HCT116 (cell line): ENCODE measurements at regions not wholly inside any gene's neighbourhood (a gene's known extent, or its start where the extent isn't known, plus 50 kb on each side); places are given as distances from the start of the nearest gene placed in this dataset.

Experiments used
- ATAC-seq: fragments of 200-7000 bp; cut with Tn5 transposase; 2 replicates; pipeline ENCODE4 v1.9.1; 2020; ENCODE audit warnings: mild to moderate bottlenecking, moderate library complexity
- BruUV-seq: library from RNA; stranded (reverse); fragments of 400-500 nt; replicated peaks from 2 replicates; lab custom pipeline; 2021; lab: Mats Ljungman, UMichigan
- CTCF ChIA-PET: fragments of 300-600 bp; sonication (Branson Sonifier 250); formaldehyde crosslinking; loops from one replicate; lab custom pipeline; 2021; ENCODE audit warnings: antibody characterized with exemption; lab: Charles Lee
- POLR2A ChIA-PET: fragments of 300-600, 350-600 bp; sonication (Branson Sonifier 250); formaldehyde crosslinking; loops from one replicate; lab custom pipeline; 2021; ENCODE audit warnings: antibody characterized with exemption; lab: Charles Lee
- RAD21 ChIA-PET, 2 experiments: fragments of 300-600 bp; sonication (Branson Sonifier 250); formaldehyde crosslinking; loops; one replicate each; lab custom pipeline; 2023; ENCODE audit warnings: low total read pairs in 2 of 2; ENCODE audit not compliant: uncharacterized antibody in 2 of 2, unreplicated experiment in 2 of 2, low non-redundant PET in 1 of 2; lab: Charles Lee
- DNase-seq: peaks from one replicate; pipeline ENCODE4 v3.0.0-alpha.2; 2010; ENCODE audit warnings: low read depth, low spot score
- H2AFZ ChIP-seq: fragments of 200-600 bp; shearing (Covaris generic), sonication (generic); 2 replicates; pipeline ENCODE4 v1.6.1; 2017; ENCODE audit warnings: low read depth, mixed run types, mixed read lengths, antibody characterized with exemption, low read length; ENCODE audit not compliant: poor library complexity, severe bottlenecking
- H3K27ac ChIP-seq: 2 replicates; pipeline ENCODE4 v1.5.1; 2012; ENCODE audit warnings: low read depth, low read length
- H3K27me3 ChIP-seq: fragments of 200-600 bp; sonication (generic); 2 replicates; pipeline ENCODE4 v1.6.1; 2016; ENCODE audit warnings: mixed run types, low read length, mixed read lengths; ENCODE audit not compliant: insufficient read depth
- H3K36me3 ChIP-seq, 2 experiments: fragments of 200-500 bp in 1 of 2; fragments of 200-600 bp in 1 of 2; sonication (Bioruptor generic) in 1 of 2; sonication (generic) in 1 of 2; 2 replicates each; pipeline versions ENCODE4 v1.5.1 to v1.6.1; 2014 to 2016; ENCODE audit warnings: low read length in 2 of 2, inconsistent platforms in 1 of 2, mixed read lengths in 1 of 2, mixed run types in 1 of 2; ENCODE audit not compliant: insufficient read depth in 2 of 2, control insufficient read depth in 1 of 2
- H3K4me1 ChIP-seq, 2 experiments: fragments of 200-600 bp in 1 of 2; sonication (generic) in 1 of 2; 2 replicates each; pipeline versions ENCODE4 v1.5.1 to v1.6.1; 2012 to 2017; ENCODE audit warnings: low read length in 2 of 2, inconsistent platforms in 1 of 2, mild to moderate bottlenecking in 1 of 2, mixed read lengths in 1 of 2, mixed run types in 1 of 2, moderate library complexity in 1 of 2; ENCODE audit not compliant: insufficient read depth in 2 of 2, control insufficient read depth in 1 of 2
- H3K4me2 ChIP-seq: fragments of 200-600 bp; sonication (generic); 2 replicates; pipeline ENCODE4 v1.6.1; 2017; ENCODE audit warnings: mixed run types, low read length, mixed read lengths
- H3K4me3 ChIP-seq, 2 experiments: fragments of 200-600 bp in 1 of 2; sonication (generic) in 1 of 2; replicated peaks in 1 of 2; 2 replicates each; pipeline ENCODE4 v1.5.1; 2011 to 2016; ENCODE audit warnings: low read length in 2 of 2, control low read depth in 1 of 2, low read depth in 1 of 2, mild to moderate bottlenecking in 1 of 2, mixed read lengths in 1 of 2, mixed run types in 1 of 2
- H3K79me2 ChIP-seq: fragments of 200-600 bp; sonication (generic); 2 replicates; pipeline ENCODE4 v1.6.1; 2017; ENCODE audit warnings: mild to moderate bottlenecking, mixed run types, low read length, moderate library complexity, mixed read lengths; ENCODE audit not compliant: insufficient read depth
- H3K9ac ChIP-seq: fragments of 200-600 bp; sonication (generic); 2 replicates; pipeline ENCODE4 v1.6.1; 2016; ENCODE audit warnings: low read length, mixed read lengths
- H3K9me2 ChIP-seq: fragments of 200-600 bp; sonication (generic), shearing (Covaris generic); 2 replicates; pipeline ENCODE4 v1.6.1; 2017; ENCODE audit warnings: mixed run types, mild to moderate bottlenecking, moderate library complexity; ENCODE audit not compliant: insufficient read depth
- H3K9me3 ChIP-seq, 2 experiments: fragments of 200-500 bp in 1 of 2; fragments of 200-600 bp in 1 of 2; sonication (Bioruptor generic) in 1 of 2; sonication (generic) in 1 of 2; 2 replicates each; pipeline ENCODE4 v1.6.1; 2014 to 2017; ENCODE audit warnings: low read length in 2 of 2, mixed read lengths in 2 of 2, inconsistent platforms in 1 of 2, low read depth in 1 of 2, mild to moderate bottlenecking in 1 of 2, mixed run types in 1 of 2, moderate library complexity in 1 of 2; ENCODE audit not compliant: control insufficient read depth in 1 of 2, insufficient read depth in 1 of 2
- H4K20me1 ChIP-seq: fragments of 200-600 bp; sonication (generic), shearing (Covaris generic); 2 replicates; pipeline ENCODE4 v1.6.1; 2017; ENCODE audit warnings: mixed run types, mild to moderate bottlenecking, moderate library complexity; ENCODE audit not compliant: insufficient read depth
- ATF3 ChIP-seq: IDR thresholded peaks from 2 replicates; pipeline ENCODE4 v1.6.1; 2012
- CTCF ChIP-seq, 3 experiments: fragments of 200-600 bp in 1 of 3; sonication (generic) in 1 of 3; IDR thresholded peaks in 2 of 3; conservative IDR thresholded peaks in 1 of 3; 2 replicates each; pipeline ENCODE4 v1.5.1; 2012 to 2017; ENCODE audit warnings: low read depth in 2 of 3, low read length in 2 of 3, antibody characterized with exemption in 1 of 3, borderline replicate concordance in 1 of 3, control low read depth in 1 of 3, mild to moderate bottlenecking in 1 of 3, mixed read lengths in 1 of 3, mixed run types in 1 of 3, moderate library complexity in 1 of 3; ENCODE audit not compliant: insufficient read depth in 1 of 3
- EGR1 ChIP-seq: IDR thresholded peaks from 2 replicates; pipeline ENCODE4 v1.6.1; 2012; ENCODE audit warnings: low read depth
- EZH2phosphoT487 ChIP-seq: fragments of 200-600 bp; IDR thresholded peaks from 2 replicates; pipeline ENCODE4 v1.6.1; 2018; ENCODE audit warnings: antibody characterized with exemption, borderline replicate concordance
- JUND ChIP-seq: IDR thresholded peaks from 2 replicates; pipeline ENCODE4 v1.6.1; 2012
- POLR2AphosphoS5 ChIP-seq: IDR thresholded peaks from 2 replicates; pipeline ENCODE4 v1.6.1; 2011; ENCODE audit warnings: mild to moderate bottlenecking, low read depth, low read length, moderate library complexity
- SRF ChIP-seq: IDR thresholded peaks from 2 replicates; pipeline ENCODE4 v1.6.1; 2012; ENCODE audit warnings: low read depth
- ZFX ChIP-seq: fragments of 450-650 bp; IDR thresholded peaks from 2 replicates; pipeline ENCODE4 v1.6.1; 2017
- ZNF274 ChIP-seq: fragments of 200-500 bp; sonication (Bioruptor generic); IDR thresholded peaks from 2 replicates; pipeline ENCODE4 v1.6.1; 2014; ENCODE audit warnings: mild to moderate bottlenecking, low read depth, low read length, inconsistent platforms
- intact Hi-C: fragments of 100-400 bp; cut with micrococcal nuclease; formaldehyde crosslinking; loops from 2 replicates; pipeline ENCODE4 v1.10.0; 2022
- TF ChIP-seq, protein P1 (sequence below): IDR thresholded peaks from 2 replicates; pipeline ENCODE4 v1.6.1; 2012; ENCODE audit warnings: low read depth
- TF ChIP-seq, protein P2 (sequence below): IDR thresholded peaks from 2 replicates; pipeline ENCODE4 v1.6.1; 2011; ENCODE audit warnings: mild to moderate bottlenecking, low read length, moderate library complexity; ENCODE audit not compliant: insufficient replicate concordance; ENCODE audit errors: extremely low read depth

DNA sequence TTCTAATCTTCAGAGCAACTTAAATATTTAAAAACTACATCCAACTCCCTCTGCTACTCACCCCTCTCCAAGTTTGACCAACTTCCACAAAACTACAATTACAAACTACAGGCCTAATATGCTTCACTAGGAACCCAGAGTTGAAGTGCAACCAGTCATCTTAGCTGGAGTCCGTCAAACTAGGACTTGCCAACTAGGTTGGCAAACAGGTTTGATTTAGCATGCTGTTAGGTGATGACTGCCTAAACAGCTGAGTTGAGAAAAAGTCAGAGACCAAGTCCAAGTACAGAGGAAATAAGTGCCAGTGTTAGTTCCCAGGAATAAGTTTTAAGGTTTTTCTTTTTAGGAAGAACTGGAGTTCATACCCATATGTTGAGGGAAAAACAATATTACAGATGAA is 1109.0 kb downstream of the TUSC7 start:
- H3K9ac ChIP-seq: no peak overlapping the region
- no peaks in the 10 kb centered on the region for H3K9me2 ChIP-seq
- intact Hi-C loops: no loop called here
- BruUV-seq: no TSS peak
- ChIA-PET POLR2A (no interaction called here), CTCF (no interaction called here), RAD21 (no interaction called here)
- H3K27ac ChIP-seq: no peak overlapping the region
- no peak for TF ChIP-seq SRF
- TF ChIP-seq POLR2AphosphoS5: no peak
- TF ChIP-seq, protein P1, sequence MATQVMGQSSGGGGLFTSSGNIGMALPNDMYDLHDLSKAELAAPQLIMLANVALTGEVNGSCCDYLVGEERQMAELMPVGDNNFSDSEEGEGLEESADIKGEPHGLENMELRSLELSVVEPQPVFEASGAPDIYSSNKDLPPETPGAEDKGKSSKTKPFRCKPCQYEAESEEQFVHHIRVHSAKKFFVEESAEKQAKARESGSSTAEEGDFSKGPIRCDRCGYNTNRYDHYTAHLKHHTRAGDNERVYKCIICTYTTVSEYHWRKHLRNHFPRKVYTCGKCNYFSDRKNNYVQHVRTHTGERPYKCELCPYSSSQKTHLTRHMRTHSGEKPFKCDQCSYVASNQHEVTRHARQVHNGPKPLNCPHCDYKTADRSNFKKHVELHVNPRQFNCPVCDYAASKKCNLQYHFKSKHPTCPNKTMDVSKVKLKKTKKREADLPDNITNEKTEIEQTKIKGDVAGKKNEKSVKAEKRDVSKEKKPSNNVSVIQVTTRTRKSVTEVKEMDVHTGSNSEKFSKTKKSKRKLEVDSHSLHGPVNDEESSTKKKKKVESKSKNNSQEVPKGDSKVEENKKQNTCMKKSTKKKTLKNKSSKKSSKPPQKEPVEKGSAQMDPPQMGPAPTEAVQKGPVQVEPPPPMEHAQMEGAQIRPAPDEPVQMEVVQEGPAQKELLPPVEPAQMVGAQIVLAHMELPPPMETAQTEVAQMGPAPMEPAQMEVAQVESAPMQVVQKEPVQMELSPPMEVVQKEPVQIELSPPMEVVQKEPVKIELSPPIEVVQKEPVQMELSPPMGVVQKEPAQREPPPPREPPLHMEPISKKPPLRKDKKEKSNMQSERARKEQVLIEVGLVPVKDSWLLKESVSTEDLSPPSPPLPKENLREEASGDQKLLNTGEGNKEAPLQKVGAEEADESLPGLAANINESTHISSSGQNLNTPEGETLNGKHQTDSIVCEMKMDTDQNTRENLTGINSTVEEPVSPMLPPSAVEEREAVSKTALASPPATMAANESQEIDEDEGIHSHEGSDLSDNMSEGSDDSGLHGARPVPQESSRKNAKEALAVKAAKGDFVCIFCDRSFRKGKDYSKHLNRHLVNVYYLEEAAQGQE: no peak
- no peak for TF ChIP-seq ZFX
- H3K4me1 ChIP-seq: no peaks in the 10 kb centered on the region
- H2AFZ ChIP-seq: no peak overlapping the region
- H3K4me3 ChIP-seq: no peak overlapping the region
- H4K20me1 ChIP-seq: no peaks in the 10 kb centered on the region
- DNase-seq (no peak), ATAC-seq (no peak)
- peaks cover 12% of the 10 kb centered on the region for H3K27me3 ChIP-seq
- no peaks in the 10 kb centered on the region for H3K9me3 ChIP-seq
- H3K36me3 ChIP-seq: no peaks in the 10 kb centered on the region
- no peak overlapping the region for H3K4me2 ChIP-seq
- no peaks in the 10 kb centered on the region for H3K79me2 ChIP-seq

- no peak overlapping the region for H3K27ac ChIP-seq
- no peaks in the 10 kb centered on the region for H3K36me3 ChIP-seq
- no peak for ATAC-seq
- intact Hi-C loops: no loop called here
- DNase-seq: no peak
- H3K79me2 ChIP-seq: no peaks in the 10 kb centered on the region
- H3K9me2 ChIP-seq: no peaks in the 10 kb centered on the region
- RAD21 ChIA-PET: no interaction called here
- H3K27me3 ChIP-seq: peaks cover 12% of the 10 kb centered on the region
- no peaks in the 10 kb centered on the region for H3K4me1 ChIP-seq
- no peak overlapping the region for H3K4me3 ChIP-seq
- no TSS peak for BruUV-seq
- H2AFZ ChIP-seq: no peak overlapping the region
- POLR2A ChIA-PET: no interaction called here
- H3K9ac ChIP-seq: no peak overlapping the region
- H3K4me2 ChIP-seq: no peak overlapping the region
- CTCF ChIA-PET: no interaction called here
- H3K9me3 ChIP-seq: no peaks in the 10 kb centered on the region
- H4K20me1 ChIP-seq: no peaks in the 10 kb centered on the region
- TF ChIP-seq ZNF274: no peak
- TF ChIP-seq ATF3: no peak
- TF ChIP-seq EZH2phosphoT487: no peak
- TF ChIP-seq, protein P2, sequence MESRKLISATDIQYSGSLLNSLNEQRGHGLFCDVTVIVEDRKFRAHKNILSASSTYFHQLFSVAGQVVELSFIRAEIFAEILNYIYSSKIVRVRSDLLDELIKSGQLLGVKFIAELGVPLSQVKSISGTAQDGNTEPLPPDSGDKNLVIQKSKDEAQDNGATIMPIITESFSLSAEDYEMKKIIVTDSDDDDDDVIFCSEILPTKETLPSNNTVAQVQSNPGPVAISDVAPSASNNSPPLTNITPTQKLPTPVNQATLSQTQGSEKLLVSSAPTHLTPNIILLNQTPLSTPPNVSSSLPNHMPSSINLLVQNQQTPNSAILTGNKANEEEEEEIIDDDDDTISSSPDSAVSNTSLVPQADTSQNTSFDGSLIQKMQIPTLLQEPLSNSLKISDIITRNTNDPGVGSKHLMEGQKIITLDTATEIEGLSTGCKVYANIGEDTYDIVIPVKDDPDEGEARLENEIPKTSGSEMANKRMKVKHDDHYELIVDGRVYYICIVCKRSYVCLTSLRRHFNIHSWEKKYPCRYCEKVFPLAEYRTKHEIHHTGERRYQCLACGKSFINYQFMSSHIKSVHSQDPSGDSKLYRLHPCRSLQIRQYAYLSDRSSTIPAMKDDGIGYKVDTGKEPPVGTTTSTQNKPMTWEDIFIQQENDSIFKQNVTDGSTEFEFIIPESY: no peak
- TF ChIP-seq CTCF (IDR thresholded peaks at IDR 0.05 in 2 of 3, conservative IDR thresholded peaks at IDR 0.05 in 1 of 3; ENCODE audit: borderline replicate concordance in 1 of 3, insufficient read depth in 1 of 3, low read depth in 2 of 3, low read length in 2 of 3): no peak
- TF ChIP-seq EGR1: no peak
- no peak for TF ChIP-seq SRF
- TF ChIP-seq JUND: no peak
Measured at GRCh38 chr3:117820658-117821299, 1111.2 kb downstream of the TUSC7 start.
